IgD-negative memory B cell (primary cell): ENCODE measurements at regions not wholly inside any gene's neighbourhood (a gene's known extent, or its start where the extent isn't known, plus 50 kb on each side); places are given as distances from the start of the nearest gene placed in this dataset.

Experiments used
- H3K27ac Mint-ChIP-seq, 3 donors: one replicate each; pipeline ENCODE4 v1.8.0; 2020 to 2022; ENCODE audit warnings: mild to moderate bottlenecking in 3 of 3, mixed read lengths in 3 of 3, moderate library complexity in 1 of 3
- H3K27me3 Mint-ChIP-seq: one replicate; pipeline ENCODE4 v1.8.0; 2021; ENCODE audit warnings: mixed read lengths
- H3K36me3 Mint-ChIP-seq: one replicate; pipeline ENCODE4 v1.8.0; 2020; ENCODE audit warnings: mild to moderate bottlenecking, mixed read lengths
- H3K4me1 Mint-ChIP-seq, 3 donors: one replicate each; pipeline ENCODE4 v1.8.0; 2020 to 2022; ENCODE audit warnings: mixed read lengths in 3 of 3, mild to moderate bottlenecking in 1 of 3
- H3K4me3 Mint-ChIP-seq, 4 donors: one replicate each; pipeline ENCODE4 v1.8.0; 2020 to 2022; ENCODE audit warnings: mild to moderate bottlenecking in 4 of 4, mixed read lengths in 4 of 4, moderate library complexity in 3 of 4
- H3K9me3 Mint-ChIP-seq, 3 donors: one replicate each; pipeline ENCODE4 v1.8.0; 2020 to 2021; ENCODE audit warnings: mixed read lengths in 3 of 3, mild to moderate bottlenecking in 1 of 3

DNA sequence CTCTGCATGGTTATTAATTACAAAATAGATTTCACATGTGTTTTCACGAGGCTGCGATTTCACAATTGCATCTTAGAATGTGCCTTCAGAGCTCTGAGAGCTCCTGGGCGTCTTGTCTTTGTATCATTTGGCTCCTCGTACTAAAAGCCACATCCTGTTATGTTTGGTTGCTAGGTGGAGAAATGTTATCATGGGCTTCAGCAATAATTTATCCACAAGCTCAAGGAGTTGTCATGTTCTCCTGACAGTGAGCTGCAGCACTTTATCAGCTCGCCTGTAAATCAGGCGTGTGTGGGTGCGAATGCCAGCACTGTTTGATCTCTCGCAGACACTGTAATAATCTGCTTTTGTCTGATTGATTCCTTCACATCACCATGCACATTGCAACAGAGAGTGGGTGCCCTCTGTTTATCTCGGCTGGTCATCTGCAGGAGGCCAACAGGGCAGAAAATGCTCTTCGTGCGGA is 218.6 kb upstream of the ZFP64 start:
- peaks cover 0 to 18% (median 14%) of the 10 kb centered on the region in 3 donors for H3K4me1 Mint-ChIP-seq

DNA sequence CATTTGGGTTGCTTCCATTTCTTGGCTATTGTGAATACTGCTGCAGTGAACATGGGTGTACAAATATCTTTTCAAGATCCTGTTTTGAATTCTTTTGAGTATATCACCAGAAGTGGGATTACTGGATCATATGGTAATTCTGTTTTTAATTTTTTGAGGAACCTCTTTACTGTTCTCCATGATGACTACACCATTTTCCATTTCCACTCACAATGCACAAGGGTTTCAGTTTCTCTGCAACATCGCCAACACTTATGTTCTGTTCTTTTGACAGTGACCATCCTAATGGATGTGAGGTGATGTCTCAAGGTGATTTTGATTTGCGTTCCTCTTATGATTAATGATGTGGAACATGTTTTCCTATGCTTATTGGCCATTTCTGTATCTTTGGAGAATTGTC is 214.4 kb upstream of the ZFP64 start:
- no peak overlapping the region for H3K4me3 Mint-ChIP-seq
- H3K36me3 Mint-ChIP-seq = no peaks in the 10 kb centered on the region
- H3K4me1 Mint-ChIP-seq = peaks cover 6 to 34% (median 23%) of the 10 kb centered on the region in 3 donors
- peaks cover 0 to 5% (median 2%) of the 10 kb centered on the region in 3 donors for H3K9me3 Mint-ChIP-seq
- peaks cover 4% of the 10 kb centered on the region for H3K27me3 Mint-ChIP-seq
- H3K27ac Mint-ChIP-seq = no peak overlapping the region

More for the DNA sequence above, 218.6 kb upstream of the ZFP64 start:
- Mint-ChIP-seq H3K36me3 (peaks cover 2% of the 10 kb centered on the region), H3K27ac (peak overlapping the region in 2 of 3 donors; percentile 14 to 57), H3K27me3 (peaks cover 3% of the 10 kb centered on the region), H3K9me3 (peaks cover 3 to 14% (median 8%) of the 10 kb centered on the region in 3 donors), H3K4me3 (peak overlapping the region in 2 of 4 donors; percentile 55 to 74)

DNA sequence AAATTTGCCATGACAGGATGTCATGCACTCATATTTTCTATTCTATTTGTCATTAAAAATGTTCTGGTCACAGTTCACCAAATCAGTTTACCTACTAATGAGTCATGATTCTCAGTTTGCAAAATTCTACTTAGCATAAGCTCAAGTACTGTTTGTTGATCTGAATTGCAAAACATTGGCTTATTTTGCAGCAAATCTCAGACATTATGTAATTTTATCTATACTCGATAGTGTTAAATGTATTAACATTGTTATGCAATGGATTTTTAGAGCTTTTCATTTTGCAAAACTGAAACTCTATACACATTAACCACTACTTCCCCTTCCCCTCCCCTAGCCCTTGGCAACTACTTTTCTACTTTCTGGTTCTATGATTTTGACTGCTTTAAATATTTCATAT is 213.8 kb upstream of the ZFP64 start:
- H3K27me3 Mint-ChIP-seq = peaks cover 4% of the 10 kb centered on the region
- H3K36me3 Mint-ChIP-seq = no peaks in the 10 kb centered on the region
- no peak overlapping the region for H3K4me3 Mint-ChIP-seq
- peaks cover 0 to 5% (median 2%) of the 10 kb centered on the region in 3 donors for H3K9me3 Mint-ChIP-seq
- H3K4me1 Mint-ChIP-seq = peaks cover 6 to 33% (median 22%) of the 10 kb centered on the region in 3 donors
- peak overlapping the region in 1 of 3 donors; percentile 74 for H3K27ac Mint-ChIP-seq

DNA sequence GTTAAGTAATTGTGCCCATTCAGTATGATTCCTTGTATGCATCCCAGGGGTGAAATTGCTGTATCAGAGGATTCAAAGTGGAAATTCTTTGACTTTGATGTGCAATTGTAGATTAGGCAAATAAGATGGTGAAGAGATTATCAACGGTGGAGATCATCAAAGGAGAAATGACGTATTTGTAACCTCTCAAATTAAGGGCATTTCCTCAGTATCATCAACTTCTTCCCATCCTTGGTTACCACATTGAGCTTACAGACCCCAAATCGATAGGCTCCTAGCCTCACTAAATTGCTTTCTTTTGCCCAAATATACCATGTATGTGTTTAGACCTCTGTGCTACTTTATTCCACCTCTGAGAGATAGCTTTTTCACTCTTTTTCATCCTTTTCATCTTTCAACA is 213.1 kb upstream of the ZFP64 start:
- H3K4me1 Mint-ChIP-seq = peaks cover 6 to 27% (median 20%) of the 10 kb centered on the region in 3 donors
- H3K27ac Mint-ChIP-seq = no peak overlapping the region
- peaks cover 0 to 5% (median 2%) of the 10 kb centered on the region in 3 donors for H3K9me3 Mint-ChIP-seq
- H3K36me3 Mint-ChIP-seq = no peaks in the 10 kb centered on the region
- H3K27me3 Mint-ChIP-seq = peaks cover 4% of the 10 kb centered on the region
- no peak overlapping the region for H3K4me3 Mint-ChIP-seq

DNA sequence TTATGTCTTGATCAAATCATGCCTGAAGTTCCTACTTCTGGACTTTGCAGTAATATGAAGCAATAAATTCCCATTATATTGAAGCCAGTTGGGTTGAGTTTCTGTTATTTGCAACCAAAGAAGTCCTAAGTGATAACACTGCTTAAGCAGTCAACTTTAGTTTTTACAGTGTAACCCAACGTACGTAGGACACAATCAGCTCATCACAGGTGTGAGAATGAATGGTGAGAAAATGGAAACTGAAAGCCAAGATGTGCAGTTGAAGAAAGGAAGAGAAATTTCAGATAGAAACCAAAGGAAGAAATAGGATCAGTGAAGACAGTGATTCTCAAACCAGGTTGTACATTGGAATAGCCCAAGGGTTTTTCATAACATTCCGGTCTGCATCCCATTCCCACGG is 211.4 kb upstream of the ZFP64 start:
- H3K4me3 Mint-ChIP-seq = no peak overlapping the region
- H3K4me1 Mint-ChIP-seq = peaks cover 6 to 27% (median 20%) of the 10 kb centered on the region in 3 donors
- H3K36me3 Mint-ChIP-seq = no peaks in the 10 kb centered on the region
- no peak overlapping the region for H3K27ac Mint-ChIP-seq
- H3K9me3 Mint-ChIP-seq = peaks cover 0 to 5% (median 0%) of the 10 kb centered on the region in 3 donors
- H3K27me3 Mint-ChIP-seq = peaks cover 1% of the 10 kb centered on the region

DNA sequence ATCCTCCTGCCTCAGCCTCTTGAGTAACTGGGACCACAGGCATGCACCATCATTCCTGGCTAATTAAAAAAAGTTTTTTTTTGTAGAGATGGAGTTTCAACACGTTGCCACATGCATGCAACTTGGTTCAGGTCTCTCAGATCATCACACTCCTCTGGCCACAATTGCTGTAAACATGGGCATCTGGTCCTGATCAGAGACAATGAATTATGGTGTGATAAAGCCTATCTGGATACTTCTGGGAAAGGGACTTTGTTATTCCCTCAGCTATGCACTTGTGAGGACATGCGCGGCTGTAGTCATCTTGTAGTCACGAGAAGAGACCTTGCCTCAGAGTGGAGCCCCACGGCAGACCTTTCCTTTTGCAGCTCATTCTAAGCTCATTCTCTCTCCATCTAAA is 210.9 kb upstream of the ZFP64 start:
- no peaks in the 10 kb centered on the region for H3K36me3 Mint-ChIP-seq
- no peak overlapping the region for H3K4me3 Mint-ChIP-seq
- H3K27ac Mint-ChIP-seq = no peak overlapping the region
- peaks cover 0 to 5% (median 0%) of the 10 kb centered on the region in 3 donors for H3K9me3 Mint-ChIP-seq
- H3K27me3 Mint-ChIP-seq = peaks cover 1% of the 10 kb centered on the region
- H3K4me1 Mint-ChIP-seq = peaks cover 6 to 27% (median 20%) of the 10 kb centered on the region in 3 donors

DNA sequence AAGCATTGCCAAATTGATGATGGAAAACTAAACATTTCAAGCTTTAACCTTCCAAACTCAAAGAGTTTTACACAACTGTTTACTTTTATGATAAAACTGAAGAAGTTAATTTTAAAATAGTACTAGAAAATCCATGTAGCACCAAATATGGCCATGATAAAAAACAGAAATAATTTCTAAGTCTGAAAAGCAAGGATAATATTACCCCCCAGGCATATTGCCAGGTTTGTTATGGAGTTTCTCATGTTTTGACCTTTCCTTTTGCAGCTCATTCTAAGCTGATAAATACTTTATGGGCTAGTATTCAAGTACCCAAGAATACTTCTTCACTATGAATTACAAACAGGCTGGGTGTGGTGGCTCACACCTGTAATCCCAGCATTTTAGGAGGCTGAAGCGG is 209.9 kb upstream of the ZFP64 start:
- peaks cover 1% of the 10 kb centered on the region for H3K27me3 Mint-ChIP-seq
- H3K4me1 Mint-ChIP-seq = peaks cover 6 to 26% (median 18%) of the 10 kb centered on the region in 3 donors
- H3K27ac Mint-ChIP-seq = no peak overlapping the region
- H3K36me3 Mint-ChIP-seq = no peaks in the 10 kb centered on the region
- peaks cover 0 to 2% (median 0%) of the 10 kb centered on the region in 3 donors for H3K9me3 Mint-ChIP-seq
- H3K4me3 Mint-ChIP-seq = no peak overlapping the region

DNA sequence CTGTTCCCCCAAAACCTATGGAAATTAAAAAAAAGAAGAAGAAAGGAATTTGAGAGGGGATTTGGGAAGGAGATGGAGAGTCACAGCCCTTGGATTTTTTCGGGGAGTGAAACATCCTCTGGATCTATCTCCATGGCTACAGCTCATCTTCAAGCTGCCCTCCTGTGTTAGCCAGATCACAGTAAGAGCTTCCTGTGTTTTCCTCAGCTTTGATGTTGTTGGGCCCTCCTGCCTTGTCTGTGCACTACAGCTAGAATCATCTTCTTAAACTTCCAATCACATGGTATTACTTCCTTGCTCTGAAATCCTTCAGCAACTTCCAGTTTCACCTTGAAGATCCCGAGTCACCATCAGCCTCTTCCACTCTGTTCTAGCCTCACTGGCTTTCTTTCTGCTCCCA is 207.8 kb upstream of the ZFP64 start:
- H3K4me1 Mint-ChIP-seq = peaks cover 6 to 8% (median 8%) of the 10 kb centered on the region in 3 donors
- H3K36me3 Mint-ChIP-seq = no peaks in the 10 kb centered on the region
- H3K4me3 Mint-ChIP-seq = no peak overlapping the region
- H3K27ac Mint-ChIP-seq = no peak overlapping the region
- peaks cover 1% of the 10 kb centered on the region for H3K27me3 Mint-ChIP-seq
- no peaks in the 10 kb centered on the region for H3K9me3 Mint-ChIP-seq

DNA sequence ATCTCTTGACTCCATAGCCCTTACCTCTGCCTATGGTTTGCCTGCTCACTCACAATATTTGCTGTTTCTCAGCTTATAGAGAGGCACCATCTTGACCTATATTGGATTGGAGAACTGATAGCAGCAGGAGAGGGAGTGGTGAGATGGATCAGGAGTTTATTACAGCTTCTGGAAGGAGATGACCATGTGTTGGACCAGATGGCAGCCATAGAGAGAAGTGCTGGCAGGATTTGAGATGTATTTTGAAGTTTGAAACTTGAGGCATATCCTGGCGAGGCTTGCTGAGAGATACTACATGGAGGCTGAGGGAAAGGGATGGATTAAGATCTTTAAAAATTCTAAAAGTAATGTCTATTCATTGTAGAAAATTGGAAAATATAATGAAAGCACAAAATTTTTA is 198.0 kb upstream of the ZFP64 start:
- Mint-ChIP-seq H3K9me3 (no peaks in the 10 kb centered on the region), H3K36me3 (peaks cover 3% of the 10 kb centered on the region), H3K4me1 (no peaks in the 10 kb centered on the region), H3K27me3 (peaks cover 7% of the 10 kb centered on the region), H3K4me3 (no peak overlapping the region), H3K27ac (no peak overlapping the region)

DNA sequence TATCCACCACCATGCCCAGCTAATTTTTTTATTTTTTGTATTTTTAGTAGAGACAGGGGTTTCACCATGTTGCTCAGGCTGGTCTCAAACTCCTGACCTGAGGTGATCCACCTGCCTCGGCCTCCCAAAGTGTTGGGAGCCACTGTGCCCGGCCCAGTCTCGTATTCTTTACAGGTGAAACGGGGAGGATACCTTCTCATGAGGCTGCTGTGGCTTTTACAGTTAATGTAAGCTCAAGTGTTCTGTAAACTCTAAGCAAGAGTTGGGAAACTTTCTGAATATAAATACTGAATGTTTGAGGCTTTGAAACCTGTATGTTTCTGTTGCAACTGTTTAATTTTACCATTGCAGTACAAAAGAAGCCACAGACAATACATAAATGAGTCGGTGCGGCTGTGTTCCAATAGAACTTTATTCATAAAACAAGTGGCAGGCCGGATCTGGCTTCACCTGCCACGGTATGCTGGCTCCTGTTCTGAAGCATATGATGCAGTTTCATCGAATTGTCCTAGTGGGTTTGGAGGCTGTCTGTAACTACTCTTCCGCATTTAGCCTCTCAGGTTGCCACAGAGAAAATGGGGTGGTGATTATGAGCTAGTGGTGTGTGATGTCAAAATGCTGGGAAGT is 192.5 kb upstream of the ZFP64 start:
- H3K36me3 Mint-ChIP-seq = no peaks in the 10 kb centered on the region
- peaks cover 9% of the 10 kb centered on the region for H3K27me3 Mint-ChIP-seq
- H3K27ac Mint-ChIP-seq = no peak overlapping the region
- H3K4me1 Mint-ChIP-seq = no peaks in the 10 kb centered on the region
- H3K9me3 Mint-ChIP-seq = peaks cover 0 to 3% (median 3%) of the 10 kb centered on the region in 3 donors
- H3K4me3 Mint-ChIP-seq = no peak overlapping the region

DNA sequence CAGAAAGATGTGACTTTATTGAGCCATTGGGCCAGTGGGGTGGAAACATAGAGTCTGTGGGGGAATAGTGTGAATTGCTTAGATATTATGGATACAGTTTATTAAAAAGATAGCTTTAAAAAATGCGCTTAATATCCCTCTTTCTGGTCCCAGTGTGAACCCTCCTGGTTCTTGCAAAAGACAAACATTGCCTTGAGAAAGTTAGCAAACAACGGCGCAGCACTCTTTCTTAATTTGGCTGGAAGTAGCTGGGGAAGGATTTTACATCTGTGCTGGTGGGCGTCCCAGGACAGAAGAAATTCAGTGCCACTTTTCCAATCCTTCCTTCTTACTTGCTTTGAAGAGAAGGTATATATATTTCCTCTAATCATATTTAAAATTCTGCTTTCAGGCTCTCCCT is 191.4 kb upstream of the ZFP64 start:
- peaks cover 9% of the 10 kb centered on the region for H3K27me3 Mint-ChIP-seq
- no peak overlapping the region for H3K4me3 Mint-ChIP-seq
- H3K4me1 Mint-ChIP-seq = no peaks in the 10 kb centered on the region
- H3K36me3 Mint-ChIP-seq = no peaks in the 10 kb centered on the region
- H3K9me3 Mint-ChIP-seq = peaks cover 0 to 3% (median 3%) of the 10 kb centered on the region in 3 donors
- no peak overlapping the region for H3K27ac Mint-ChIP-seq

DNA sequence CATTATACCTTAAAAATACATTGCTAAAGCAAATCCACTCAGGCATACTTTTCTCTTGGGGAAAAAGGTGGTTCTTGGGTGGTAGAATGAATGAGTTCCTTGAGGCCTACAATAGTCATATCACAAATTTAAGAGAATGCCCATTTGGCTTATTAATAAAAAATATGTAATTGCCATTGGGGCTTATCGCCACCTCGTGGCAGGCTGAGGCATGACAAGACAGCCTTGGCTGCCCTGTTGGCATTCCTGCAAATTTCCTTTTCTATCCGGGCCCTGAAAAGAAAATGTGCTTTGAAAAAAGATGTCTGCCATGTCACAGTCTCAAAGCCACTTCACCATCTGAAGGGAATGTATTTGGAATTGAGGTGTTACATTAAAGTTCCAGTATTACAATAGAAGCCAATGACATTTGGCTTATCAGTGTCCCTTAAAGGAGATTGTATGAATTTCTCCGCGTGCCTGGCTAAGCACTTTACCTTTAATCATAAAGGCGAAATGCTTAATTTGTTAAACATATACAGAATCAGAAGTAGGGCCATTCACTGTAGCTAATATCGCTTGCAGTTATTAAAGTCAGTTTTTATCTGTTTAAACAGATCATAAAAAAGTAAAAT is 188.3 kb upstream of the ZFP64 start:
- Mint-ChIP-seq H3K9me3 (peaks cover 0 to 3% (median 3%) of the 10 kb centered on the region in 3 donors), H3K27me3 (peaks cover 5% of the 10 kb centered on the region), H3K27ac (no peak overlapping the region), H3K4me3 (no peak overlapping the region), H3K4me1 (no peaks in the 10 kb centered on the region), H3K36me3 (peaks cover 2% of the 10 kb centered on the region)

DNA sequence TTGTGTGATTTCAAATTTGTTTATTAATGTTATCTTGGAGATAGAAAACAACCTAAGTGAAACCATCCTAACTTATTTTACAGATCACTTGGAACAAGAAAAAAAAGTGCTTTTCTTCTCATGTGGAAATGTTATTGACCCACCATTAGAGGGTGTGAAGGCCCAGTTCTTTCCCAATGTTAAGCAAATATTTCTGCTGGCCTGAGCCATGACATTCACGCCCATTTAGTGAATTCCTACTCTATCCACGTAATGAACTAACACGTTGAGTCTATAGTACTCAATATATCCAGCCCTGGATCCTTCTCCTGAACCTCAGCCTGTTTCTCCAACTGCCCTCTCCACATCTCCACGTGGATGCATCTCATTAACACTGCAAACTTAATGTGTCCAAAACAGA is 180.6 kb upstream of the ZFP64 start:
- no peak overlapping the region for H3K27ac Mint-ChIP-seq
- H3K4me1 Mint-ChIP-seq = no peaks in the 10 kb centered on the region
- no peak overlapping the region for H3K4me3 Mint-ChIP-seq
- no peaks in the 10 kb centered on the region for H3K36me3 Mint-ChIP-seq
- peaks cover 3% of the 10 kb centered on the region for H3K27me3 Mint-ChIP-seq
- H3K9me3 Mint-ChIP-seq = peaks cover 0 to 2% (median 0%) of the 10 kb centered on the region in 3 donors

DNA sequence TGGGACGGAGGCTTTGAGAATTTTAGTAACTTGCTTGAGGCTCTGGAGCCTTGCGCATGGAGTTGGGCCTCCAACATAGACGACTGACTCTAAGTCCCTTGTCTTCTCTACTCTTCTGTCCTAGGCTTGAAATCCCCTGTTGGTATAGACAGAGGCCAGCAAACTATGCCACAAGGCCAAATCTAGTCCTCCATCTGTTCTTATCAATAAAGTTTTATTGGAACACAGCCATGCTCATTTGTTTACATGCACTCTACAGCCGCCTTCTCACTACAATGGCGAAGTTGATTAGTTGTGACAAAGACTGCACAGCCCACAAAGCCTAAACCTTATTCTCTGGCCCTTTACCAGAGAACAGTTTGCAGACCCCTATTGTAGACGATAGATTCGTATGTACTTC is 174.1 kb upstream of the ZFP64 start:
- no peaks in the 10 kb centered on the region for H3K4me1 Mint-ChIP-seq
- H3K4me3 Mint-ChIP-seq = no peak overlapping the region
- peaks cover 11% of the 10 kb centered on the region for H3K27me3 Mint-ChIP-seq
- H3K36me3 Mint-ChIP-seq = no peaks in the 10 kb centered on the region
- H3K9me3 Mint-ChIP-seq = peaks cover 2 to 4% (median 3%) of the 10 kb centered on the region in 3 donors
- no peak overlapping the region for H3K27ac Mint-ChIP-seq

DNA sequence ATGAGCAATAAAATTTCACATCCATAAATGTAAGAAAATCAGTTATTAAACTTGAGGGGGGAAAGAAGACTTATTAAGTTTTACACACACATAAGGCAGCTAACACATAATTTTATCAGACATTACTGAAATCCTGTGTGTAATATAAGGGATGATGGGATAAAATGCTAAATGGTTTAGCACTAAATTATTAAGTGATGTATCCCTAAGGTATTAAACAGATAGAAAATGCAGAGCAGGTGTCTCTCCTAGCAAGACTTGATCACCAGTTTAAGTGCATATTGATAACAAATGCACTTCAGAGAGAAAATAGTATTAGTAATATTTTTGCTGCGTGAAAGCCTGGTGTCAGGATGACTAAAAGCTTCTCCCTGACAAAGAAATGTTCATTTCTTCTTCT is 172.8 kb upstream of the ZFP64 start:
- Mint-ChIP-seq H3K27me3 (peaks cover 14% of the 10 kb centered on the region), H3K4me3 (no peak overlapping the region), H3K36me3 (no peaks in the 10 kb centered on the region), H3K27ac (no peak overlapping the region), H3K4me1 (no peaks in the 10 kb centered on the region), H3K9me3 (peaks cover 2 to 7% (median 3%) of the 10 kb centered on the region in 3 donors)

DNA sequence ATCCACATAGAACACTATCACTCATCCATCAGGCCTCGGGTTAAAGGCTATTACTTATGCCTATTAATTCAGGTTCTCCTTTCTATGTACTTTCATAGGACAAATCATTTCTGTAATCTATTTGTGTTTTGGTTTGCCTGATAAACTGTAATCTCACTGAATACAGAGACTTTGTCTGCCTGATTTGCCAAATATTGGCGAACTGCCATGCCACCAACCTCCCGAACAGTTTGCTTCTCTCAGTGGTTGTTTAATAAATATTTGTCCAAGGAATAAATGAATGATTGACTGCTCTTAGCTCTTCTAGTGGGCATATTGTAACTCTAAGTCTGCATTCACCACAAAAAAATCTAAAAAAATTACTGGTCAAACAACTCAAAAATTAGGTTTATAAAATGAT is 170.1 kb upstream of the ZFP64 start:
- Mint-ChIP-seq H3K9me3 (peaks cover 2 to 7% (median 4%) of the 10 kb centered on the region in 3 donors), H3K4me1 (no peaks in the 10 kb centered on the region), H3K27me3 (peaks cover 16% of the 10 kb centered on the region), H3K36me3 (no peaks in the 10 kb centered on the region), H3K4me3 (no peak overlapping the region), H3K27ac (no peak overlapping the region)
